ENCODE measurements at regions not wholly inside any gene's neighbourhood (a gene's known extent, or its start where the extent isn't known, plus 50 kb on each side); places are given as distances from the start of the nearest gene placed in this dataset.

- DNase-seq (ENCODE audit: low read depth in 2 of 2): no peak
Measured at GRCh38 chr10:105793071-105793470, 1152.0 kb downstream of the SORCS3 start.

GRCh38 chr10:105785721-105786120 is 1144.6 kb downstream of the SORCS3 start:
- DNase-seq (ENCODE audit: low read depth in 2 of 2): no peak

- DNase-seq (ENCODE audit: low read depth in 2 of 2): no peak
Measured at GRCh38 chr10:105783936-105784483, 1142.9 kb downstream of the SORCS3 start.

- DNase-seq (ENCODE audit: low read depth in 2 of 2): no peak
Measured at GRCh38 chr10:105774881-105775280, 1133.8 kb downstream of the SORCS3 start.

GRCh38 chr10:105774351-105774750 is 1133.3 kb downstream of the SORCS3 start:
- DNase-seq (ENCODE audit: low read depth in 2 of 2): no peak

- DNase-seq (ENCODE audit: low read depth in 2 of 2): no peak
Measured at GRCh38 chr10:105770524-105771212, 1129.6 kb downstream of the SORCS3 start.

GRCh38 chr10:105769248-105770184 is 1128.4 kb downstream of the SORCS3 start:
- DNase-seq (ENCODE audit: low read depth in 2 of 2): no peak

GRCh38 chr10:105763611-105764010 is 1122.5 kb downstream of the SORCS3 start:
- DNase-seq (ENCODE audit: low read depth in 2 of 2): no peak

- DNase-seq (ENCODE audit: low read depth in 2 of 2): no peak
Measured at GRCh38 chr10:105761576-105762260, 1120.6 kb downstream of the SORCS3 start.

GRCh38 chr10:105759669-105760068 is 1118.6 kb downstream of the SORCS3 start:
- no peak for DNase-seq (ENCODE audit: low read depth in 2 of 2)

- no peak for DNase-seq (ENCODE audit: low read depth in 2 of 2)
Measured at GRCh38 chr10:105758209-105758998, 1117.3 kb downstream of the SORCS3 start.

GRCh38 chr10:105757302-105757701 is 1116.2 kb downstream of the SORCS3 start:
- DNase-seq (ENCODE audit: low read depth in 2 of 2): no peak

- DNase-seq (ENCODE audit: low read depth in 2 of 2): no peak
Measured at GRCh38 chr10:105756386-105756785, 1115.3 kb downstream of the SORCS3 start.

- DNase-seq (ENCODE audit: low read depth in 2 of 2): no peak
Measured at GRCh38 chr10:105751688-105752087, 1110.6 kb downstream of the SORCS3 start.

- no peak for DNase-seq (ENCODE audit: low read depth in 2 of 2)
Measured at GRCh38 chr10:105745596-105746148, 1104.6 kb downstream of the SORCS3 start.

GRCh38 chr10:105743343-105744056 is 1102.4 kb downstream of the SORCS3 start:
- no peak for DNase-seq (ENCODE audit: low read depth in 2 of 2)

- DNase-seq (ENCODE audit: low read depth in 2 of 2): no peak
Measured at GRCh38 chr10:105742923-105743322, 1101.8 kb downstream of the SORCS3 start.

GRCh38 chr10:105742184-105742583 is 1101.1 kb downstream of the SORCS3 start:
- no peak for DNase-seq (ENCODE audit: low read depth in 2 of 2)

- DNase-seq (ENCODE audit: low read depth in 2 of 2): no peak
Measured at GRCh38 chr10:105734479-105734878, 1093.4 kb downstream of the SORCS3 start.

GRCh38 chr10:105733924-105734323 is 1092.8 kb downstream of the SORCS3 start:
- no peak for DNase-seq (ENCODE audit: low read depth in 2 of 2)
